Ovary (tissue), 3 donors: ENCODE measurements at regions not wholly inside any gene's neighbourhood (a gene's known extent, or its start where the extent isn't known, plus 50 kb on each side); places are given as distances from the start of the nearest gene placed in this dataset.

Experiments
- CTCF ChIP-seq, 3 donors: fragments of 450-650 bp in 2 of 3; fragments of 200-600 bp in 1 of 3; IDR thresholded peaks; one replicate each; pipeline versions ENCODE4 v1.5.1 to v1.8.0; 2016 to 2022; ENCODE audit warnings: antibody characterized with exemption in 3 of 3, mild to moderate bottlenecking in 1 of 3
- EP300 ChIP-seq: sonication (generic); formaldehyde crosslinking; IDR thresholded peaks from one replicate; pipeline ENCODE4 v1.6.1; 2017; ENCODE audit warnings: antibody characterized with exemption
- donor health status: DM: no; HTN: no; CAD: no.

- TF ChIP-seq EP300: no peak
- no peak for TF ChIP-seq CTCF (IDR thresholded peaks at IDR 0.05)
Observed at GRCh38 chr18:75773618-75774017, 346.1 kb upstream of the SMIM21 start.
